ENCODE measurements at regions not wholly inside any gene's neighbourhood (a gene's known extent, or its start where the extent isn't known, plus 50 kb on each side); places are given as distances from the start of the nearest gene placed in this dataset.

DNA sequence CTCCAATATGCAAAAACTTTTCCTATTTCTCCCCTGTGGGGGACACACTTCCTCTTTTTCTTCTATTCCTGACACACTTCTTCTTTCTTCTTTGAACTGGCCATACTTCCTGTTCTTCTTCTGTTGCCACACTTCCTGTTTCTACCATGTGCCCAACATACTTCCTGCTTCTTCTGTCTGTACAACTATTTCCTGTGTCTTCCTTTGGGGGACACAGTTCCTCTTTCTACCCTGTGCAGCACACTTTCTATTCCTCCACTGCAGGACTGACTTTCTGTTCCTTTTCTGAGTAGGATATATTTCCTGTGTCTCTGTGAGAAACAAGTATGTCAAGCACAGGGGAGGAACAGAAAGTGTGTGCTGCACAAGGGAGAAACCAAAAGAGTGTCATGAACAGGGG, 794.7 kb downstream of the CDY2B start:
- Histone ChIP-seq H3K4me3 (ENCODE audit: insufficient read length, low read depth) (no peak overlapping the region), H3K4me1 (ENCODE audit: insufficient read depth, insufficient read length) (no peaks in the 10 kb centered on the region), H3K27me3 (ENCODE audit: insufficient read depth, insufficient read length) (no peaks in the 10 kb centered on the region), H3K9me3 (ENCODE audit: insufficient read depth, low read length) (no peaks in the 10 kb centered on the region), H3K36me3 (ENCODE audit: insufficient read depth, insufficient read length, low read length) (no peaks in the 10 kb centered on the region), H3K9ac (ENCODE audit: insufficient read length, low read depth) (no peak overlapping the region)
- TF ChIP-seq YY1 (IDR thresholded peaks at IDR 0.05; ENCODE audit: insufficient read depth, insufficient read length) (no peak), ZNF274 (IDR thresholded peaks at IDR 0.05; ENCODE audit: low read depth, low read length) (no peak), SUZ12 (IDR thresholded peaks at IDR 0.05; ENCODE audit: extremely low read depth, insufficient read depth, insufficient read length) (no peak)
- DNase-seq (ENCODE audit: low read depth, low spot score): no peak

DNA sequence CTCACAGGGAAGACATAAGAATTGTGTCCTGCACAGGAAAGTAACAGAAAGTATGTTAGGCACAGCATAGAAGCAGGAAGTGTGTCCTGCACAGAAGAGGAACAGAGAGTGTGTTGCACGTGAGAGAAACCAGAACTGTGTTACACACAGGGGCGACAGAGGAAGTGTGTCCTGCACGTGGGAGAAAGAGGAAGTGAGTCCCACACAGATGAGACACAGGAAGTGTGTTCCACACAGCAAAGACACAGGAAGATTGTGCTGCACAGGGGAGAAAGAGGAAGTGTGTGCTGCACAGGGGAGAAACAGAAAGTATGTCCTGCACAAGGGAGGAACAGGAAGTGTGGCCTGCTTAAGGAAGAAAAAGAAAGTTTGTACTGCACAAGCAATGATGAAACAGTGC, 800.1 kb downstream of the CDY2B start:
- Histone ChIP-seq H3K9ac (ENCODE audit: insufficient read length, low read depth) (no peak overlapping the region), H3K36me3 (ENCODE audit: insufficient read depth, insufficient read length, low read length) (no peaks in the 10 kb centered on the region), H3K4me3 (ENCODE audit: insufficient read length, low read depth) (no peak overlapping the region), H3K27me3 (ENCODE audit: insufficient read depth, insufficient read length) (no peaks in the 10 kb centered on the region), H3K4me1 (ENCODE audit: insufficient read depth, insufficient read length) (no peaks in the 10 kb centered on the region), H3K9me3 (ENCODE audit: insufficient read depth, low read length) (no peaks in the 10 kb centered on the region; the same call in 1 of the 2 replicates)
- DNase-seq (ENCODE audit: low read depth, low spot score): no peak
- TF ChIP-seq YY1 (IDR thresholded peaks at IDR 0.05; ENCODE audit: insufficient read depth, insufficient read length): no peak
- no peak for TF ChIP-seq SUZ12 (IDR thresholded peaks at IDR 0.05; ENCODE audit: extremely low read depth, insufficient read depth, insufficient read length)
- no peak for TF ChIP-seq ZNF274 (IDR thresholded peaks at IDR 0.05; ENCODE audit: low read depth, low read length)

DNA sequence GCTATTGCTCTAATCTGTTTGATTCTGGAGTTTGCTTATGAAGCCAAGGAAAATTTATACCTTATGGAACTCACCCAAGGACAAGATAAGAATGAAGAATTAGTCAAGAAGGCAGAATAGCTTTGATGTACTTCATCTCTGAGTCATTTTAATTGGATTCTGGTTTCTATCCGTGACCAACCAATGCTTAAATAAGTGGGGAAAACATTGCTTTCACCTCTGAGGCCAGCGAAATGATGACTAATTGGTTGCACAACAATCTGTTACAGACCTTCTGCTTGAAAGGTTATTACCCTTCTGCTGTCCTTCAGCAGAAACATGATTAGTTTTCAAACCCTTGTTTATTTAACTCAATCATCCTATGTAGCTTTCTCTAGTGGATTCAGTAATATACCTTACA, 812.7 kb downstream of the CDY2B start:
- H3K9ac ChIP-seq (ENCODE audit: insufficient read length, low read depth): no peak overlapping the region
- no peak for DNase-seq (ENCODE audit: low read depth, low spot score)
- no peaks in the 10 kb centered on the region for H3K36me3 ChIP-seq (ENCODE audit: insufficient read depth, insufficient read length, low read length)
- TF ChIP-seq ZNF274 (IDR thresholded peaks at IDR 0.05; ENCODE audit: low read depth, low read length) (no peak), SUZ12 (IDR thresholded peaks at IDR 0.05; ENCODE audit: extremely low read depth, insufficient read depth, insufficient read length) (no peak), YY1 (IDR thresholded peaks at IDR 0.05; ENCODE audit: insufficient read depth, insufficient read length) (no peak)
- H3K27me3 ChIP-seq (ENCODE audit: insufficient read depth, insufficient read length): no peaks in the 10 kb centered on the region
- H3K9me3 ChIP-seq (ENCODE audit: insufficient read depth, low read length): no peaks in the 10 kb centered on the region
- no peak overlapping the region for H3K4me3 ChIP-seq (ENCODE audit: insufficient read length, low read depth)
- H3K4me1 ChIP-seq (ENCODE audit: insufficient read depth, insufficient read length): no peaks in the 10 kb centered on the region

DNA sequence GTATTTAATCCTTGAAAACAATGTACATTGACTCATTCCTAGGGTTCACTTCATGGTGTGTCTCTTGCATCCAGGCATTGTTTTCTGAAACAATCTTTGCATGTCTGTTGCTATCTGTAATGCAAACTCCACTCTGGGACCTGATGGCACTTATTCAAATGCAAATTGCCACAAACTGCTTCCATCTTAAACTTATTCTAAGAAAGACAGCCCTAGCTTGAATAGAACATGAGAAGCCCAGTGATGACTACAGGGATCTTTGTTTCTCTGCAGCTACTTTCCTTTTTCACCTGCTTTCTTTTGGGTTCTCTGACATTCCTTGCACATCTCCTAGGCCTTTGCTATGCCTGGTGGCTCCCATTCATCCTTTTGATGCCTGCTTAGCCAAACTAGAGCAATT, 827.0 kb downstream of the CDY2B start:
- Histone ChIP-seq H3K27me3 (ENCODE audit: insufficient read depth, insufficient read length) (no peaks in the 10 kb centered on the region), H3K36me3 (ENCODE audit: insufficient read depth, insufficient read length, low read length) (no peaks in the 10 kb centered on the region), H3K4me3 (ENCODE audit: insufficient read length, low read depth) (no peak overlapping the region), H3K4me1 (ENCODE audit: insufficient read depth, insufficient read length) (no peaks in the 10 kb centered on the region), H3K9me3 (ENCODE audit: insufficient read depth, low read length) (no peaks in the 10 kb centered on the region), H3K9ac (ENCODE audit: insufficient read length, low read depth) (no peak overlapping the region)
- DNase-seq (ENCODE audit: low read depth, low spot score): peak; percentile 33
- TF ChIP-seq ZNF274 (IDR thresholded peaks at IDR 0.05; ENCODE audit: low read depth, low read length): no peak
- no peak for TF ChIP-seq SUZ12 (IDR thresholded peaks at IDR 0.05; ENCODE audit: extremely low read depth, insufficient read depth, insufficient read length)
- no peak for TF ChIP-seq YY1 (IDR thresholded peaks at IDR 0.05; ENCODE audit: insufficient read depth, insufficient read length)

DNA sequence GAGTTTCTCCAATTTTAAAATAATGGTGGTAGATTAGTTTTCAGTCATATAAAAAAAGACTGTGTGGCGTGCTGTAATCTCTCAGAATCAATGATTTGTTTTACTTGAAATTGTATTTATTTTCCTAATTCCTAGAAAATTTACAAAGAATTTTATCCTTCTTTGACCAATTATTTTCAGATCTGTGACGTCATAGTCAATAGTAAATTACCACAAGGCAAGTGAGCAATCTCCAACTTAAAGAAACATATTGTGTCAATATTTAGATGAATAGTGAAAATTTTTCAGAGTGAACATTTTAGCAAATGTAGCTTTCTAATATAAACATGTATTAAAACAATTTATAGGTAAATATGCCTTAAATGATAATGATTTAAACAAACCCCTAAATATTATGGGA, 829.6 kb downstream of the CDY2B start:
- H3K27me3 ChIP-seq (ENCODE audit: insufficient read depth, insufficient read length): no peaks in the 10 kb centered on the region
- H3K4me3 ChIP-seq (ENCODE audit: insufficient read length, low read depth): no peak overlapping the region
- H3K9me3 ChIP-seq (ENCODE audit: insufficient read depth, low read length): no peaks in the 10 kb centered on the region
- no peaks in the 10 kb centered on the region for H3K36me3 ChIP-seq (ENCODE audit: insufficient read depth, insufficient read length, low read length)
- no peaks in the 10 kb centered on the region for H3K4me1 ChIP-seq (ENCODE audit: insufficient read depth, insufficient read length)
- DNase-seq (ENCODE audit: low read depth, low spot score): no peak
- no peak for TF ChIP-seq ZNF274 (IDR thresholded peaks at IDR 0.05; ENCODE audit: low read depth, low read length)
- no peak overlapping the region for H3K9ac ChIP-seq (ENCODE audit: insufficient read length, low read depth)

DNA sequence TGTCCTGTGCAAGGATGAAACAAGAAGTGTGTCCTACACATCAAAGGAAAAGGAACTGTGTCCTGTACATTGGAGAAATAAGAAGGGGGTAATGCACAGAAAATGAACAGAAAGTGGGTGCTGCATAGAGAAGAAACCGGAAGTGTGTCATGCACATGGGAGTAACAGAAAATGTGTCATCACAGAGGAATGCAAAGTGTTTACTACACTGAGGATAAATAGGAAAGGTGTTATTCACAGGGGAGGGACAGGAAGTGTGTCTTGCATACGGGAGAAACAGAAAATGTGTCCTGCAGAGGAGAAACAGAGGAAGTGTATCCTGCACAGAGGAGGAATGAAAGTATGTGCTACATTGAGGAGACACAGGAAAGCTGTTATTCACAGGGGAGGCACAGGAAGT, 834.9 kb downstream of the CDY2B start:
- Histone ChIP-seq H3K9ac (ENCODE audit: insufficient read length, low read depth) (no peak overlapping the region), H3K9me3 (ENCODE audit: insufficient read depth, low read length) (no peaks in the 10 kb centered on the region), H3K27me3 (ENCODE audit: insufficient read depth, insufficient read length) (no peaks in the 10 kb centered on the region), H3K4me1 (ENCODE audit: insufficient read depth, insufficient read length) (no peaks in the 10 kb centered on the region), H3K4me3 (ENCODE audit: insufficient read length, low read depth) (no peak overlapping the region), H3K36me3 (ENCODE audit: insufficient read depth, insufficient read length, low read length) (no peaks in the 10 kb centered on the region)
- TF ChIP-seq ZNF274 (IDR thresholded peaks at IDR 0.05; ENCODE audit: low read depth, low read length) (no peak), YY1 (IDR thresholded peaks at IDR 0.05; ENCODE audit: insufficient read depth, insufficient read length) (no peak), SUZ12 (IDR thresholded peaks at IDR 0.05; ENCODE audit: extremely low read depth, insufficient read depth, insufficient read length) (no peak)
- no peak for DNase-seq (ENCODE audit: low read depth, low spot score)

DNA sequence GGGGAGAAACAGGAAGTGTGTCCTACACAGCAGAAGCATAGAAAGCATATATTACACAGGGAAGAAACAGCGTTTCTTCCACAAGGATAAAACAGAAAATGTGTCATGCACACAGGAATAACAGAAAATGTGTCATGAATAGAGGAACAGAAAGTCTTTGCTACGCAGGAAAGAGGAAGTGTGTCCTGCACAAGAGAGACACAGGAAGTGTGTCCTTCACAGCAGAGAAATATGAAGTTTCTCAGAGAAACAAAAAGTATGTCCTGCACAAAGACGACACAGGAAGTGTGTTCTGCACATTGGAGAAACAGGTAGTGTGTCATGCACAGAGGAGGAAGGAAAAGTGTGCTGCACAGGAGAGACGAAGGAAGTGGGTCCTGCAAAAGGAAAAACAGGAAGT, 835.3 kb downstream of the CDY2B start:
- Histone ChIP-seq H3K9ac (ENCODE audit: insufficient read length, low read depth) (no peak overlapping the region), H3K4me1 (ENCODE audit: insufficient read depth, insufficient read length) (no peaks in the 10 kb centered on the region), H3K4me3 (ENCODE audit: insufficient read length, low read depth) (no peak overlapping the region), H3K27me3 (ENCODE audit: insufficient read depth, insufficient read length) (no peaks in the 10 kb centered on the region), H3K36me3 (ENCODE audit: insufficient read depth, insufficient read length, low read length) (no peaks in the 10 kb centered on the region), H3K9me3 (ENCODE audit: insufficient read depth, low read length) (no peaks in the 10 kb centered on the region)
- DNase-seq (ENCODE audit: low read depth, low spot score): no peak
- TF ChIP-seq SUZ12 (IDR thresholded peaks at IDR 0.05; ENCODE audit: extremely low read depth, insufficient read depth, insufficient read length) (no peak), YY1 (IDR thresholded peaks at IDR 0.05; ENCODE audit: insufficient read depth, insufficient read length) (no peak), ZNF274 (IDR thresholded peaks at IDR 0.05; ENCODE audit: low read depth, low read length) (no peak)

DNA sequence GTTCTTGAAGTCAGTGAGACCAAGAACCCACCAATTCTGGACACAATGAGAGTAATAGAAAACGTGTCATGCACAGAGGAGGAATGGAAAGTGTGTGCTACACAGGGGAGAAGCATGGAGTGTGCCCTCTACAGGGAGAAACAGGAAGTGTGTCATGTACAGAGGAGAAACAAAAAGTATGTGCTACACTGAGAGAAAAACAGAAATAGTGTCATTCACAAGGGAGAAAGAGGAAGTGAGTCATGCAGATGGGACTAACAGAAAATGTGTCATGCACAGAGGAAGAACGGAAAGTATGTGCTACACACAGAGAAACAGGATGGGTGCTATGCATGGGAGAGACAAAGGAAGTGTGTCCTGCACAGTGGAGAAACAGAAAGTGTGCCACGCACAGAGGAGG, 835.7 kb downstream of the CDY2B start:
- H3K36me3 ChIP-seq (ENCODE audit: insufficient read depth, insufficient read length, low read length): no peaks in the 10 kb centered on the region
- no peak overlapping the region for H3K9ac ChIP-seq (ENCODE audit: insufficient read length, low read depth)
- no peaks in the 10 kb centered on the region for H3K27me3 ChIP-seq (ENCODE audit: insufficient read depth, insufficient read length)
- H3K9me3 ChIP-seq (ENCODE audit: insufficient read depth, low read length): no peaks in the 10 kb centered on the region
- H3K4me3 ChIP-seq (ENCODE audit: insufficient read length, low read depth): no peak overlapping the region
- no peak for DNase-seq (ENCODE audit: low read depth, low spot score)
- no peaks in the 10 kb centered on the region for H3K4me1 ChIP-seq (ENCODE audit: insufficient read depth, insufficient read length)
- no peak for TF ChIP-seq ZNF274 (IDR thresholded peaks at IDR 0.05; ENCODE audit: low read depth, low read length)
- no peak for TF ChIP-seq YY1 (IDR thresholded peaks at IDR 0.05; ENCODE audit: insufficient read depth, insufficient read length)
- TF ChIP-seq SUZ12 (IDR thresholded peaks at IDR 0.05; ENCODE audit: extremely low read depth, insufficient read depth, insufficient read length): no peak

Measured in NT2/D1 (cell line).